Liver (tissue), 8 donors: ENCODE measurements at regions not wholly inside any gene's neighbourhood (a gene's known extent, or its start where the extent isn't known, plus 50 kb on each side); places are given as distances from the start of the nearest gene placed in this dataset.

Experiments used
- DNase-seq: peaks from one replicate; pipeline ENCODE4 v3.0.0-alpha.2; 2017; ENCODE audit warnings: low spot score
- H3K27ac ChIP-seq, 2 donors: one replicate each; pipeline ENCODE4 v1.7.0; 2013; ENCODE audit warnings: inconsistent platforms in 2 of 2, low read length in 2 of 2, control low read depth in 1 of 2, low read depth in 1 of 2, mild to moderate bottlenecking in 1 of 2
- H3K27me3 ChIP-seq, 4 donors: one replicate each; pipeline versions ENCODE4 v1.6.1 to v1.7.0; 2013; ENCODE audit warnings: low read length in 3 of 4, inconsistent platforms in 1 of 4, mild to moderate bottlenecking in 1 of 4, moderate library complexity in 1 of 4; ENCODE audit not compliant: control insufficient read depth in 4 of 4, insufficient read depth in 4 of 4
- H3K36me3 ChIP-seq, 4 donors: one replicate each; pipeline versions ENCODE4 v1.6.1 to v1.7.0; 2013; ENCODE audit warnings: low read length in 3 of 4, mild to moderate bottlenecking in 3 of 4, low read depth in 1 of 4, moderate library complexity in 1 of 4; ENCODE audit not compliant: control insufficient read depth in 4 of 4, insufficient read depth in 3 of 4
- H3K4me1 ChIP-seq, 4 donors: one replicate each; pipeline versions ENCODE4 v1.6.1 to v1.7.0; 2013; ENCODE audit warnings: low read length in 3 of 4, mild to moderate bottlenecking in 3 of 4, moderate library complexity in 1 of 4; ENCODE audit not compliant: control insufficient read depth in 4 of 4, insufficient read depth in 4 of 4
- H3K4me3 ChIP-seq, 3 donors: one replicate each; pipeline versions ENCODE4 v1.6.1 to v1.7.0; 2013; ENCODE audit warnings: low read length in 3 of 3, control low read depth in 1 of 3, low read depth in 1 of 3, mild to moderate bottlenecking in 1 of 3
- H3K9ac ChIP-seq, 2 donors: one replicate each; pipeline ENCODE4 v1.7.0; 2013; ENCODE audit warnings: low read length in 2 of 2, mild to moderate bottlenecking in 2 of 2, moderate library complexity in 2 of 2, control low read depth in 1 of 2, low read depth in 1 of 2
- H3K9me3 ChIP-seq, 4 donors: one replicate each; pipeline versions ENCODE4 v1.6.1 to v1.7.0; 2013; ENCODE audit warnings: low read length in 3 of 4; ENCODE audit not compliant: control insufficient read depth in 4 of 4
- CTCF ChIP-seq: fragments of 150-350 bp; IDR thresholded peaks from 2 replicates; pipeline ENCODE4 v1.5.1; 2017; ENCODE audit warnings: improper control_type of control experiment, low read depth, low read length; ENCODE audit not compliant: missing input control
- EGR1 ChIP-seq, 2 donors: IDR thresholded peaks; 2 replicates each; pipeline ENCODE4 v1.6.1; 2016 to 2018; ENCODE audit warnings: antibody characterized with exemption in 2 of 2, low read depth in 2 of 2
- FOXA1 ChIP-seq: IDR thresholded peaks from 2 replicates; pipeline ENCODE4 v1.6.1; 2016; ENCODE audit warnings: antibody characterized with exemption
- FOXA2 ChIP-seq: IDR thresholded peaks from 2 replicates; pipeline ENCODE4 v1.6.1; 2016; ENCODE audit warnings: antibody characterized with exemption
- GABPA ChIP-seq, 2 donors: IDR thresholded peaks in 1 of 2; conservative IDR thresholded peaks in 1 of 2; 2 replicates each; pipeline ENCODE4 v1.6.1; 2016; ENCODE audit warnings: antibody characterized with exemption in 2 of 2, mild to moderate bottlenecking in 1 of 2, moderate library complexity in 1 of 2
- HNF4A ChIP-seq, 2 donors: conservative IDR thresholded peaks; 2 replicates each; pipeline ENCODE4 v1.6.1; 2016; ENCODE audit warnings: antibody characterized with exemption in 2 of 2, mild to moderate bottlenecking in 2 of 2
- HNF4G ChIP-seq: IDR thresholded peaks from 2 replicates; pipeline ENCODE4 v1.6.1; 2016; ENCODE audit warnings: antibody characterized with exemption
- MAX ChIP-seq: IDR thresholded peaks from 2 replicates; pipeline ENCODE4 v1.6.1; 2016; ENCODE audit warnings: antibody characterized with exemption
- NR2F2 ChIP-seq: IDR thresholded peaks from 2 replicates; pipeline ENCODE4 v1.6.1; 2016; ENCODE audit warnings: antibody characterized with exemption
- RAD21 ChIP-seq, 2 donors: IDR thresholded peaks; 2 replicates each; pipeline ENCODE4 v1.6.1; 2016; ENCODE audit warnings: antibody characterized with exemption in 2 of 2, mild to moderate bottlenecking in 2 of 2
- REST ChIP-seq: IDR thresholded peaks from 2 replicates; pipeline ENCODE4 v1.6.1; 2016; ENCODE audit warnings: antibody characterized with exemption, mild to moderate bottlenecking
- RXRA ChIP-seq, 2 donors: IDR thresholded peaks; 2 replicates each; pipeline ENCODE4 v1.6.1; 2017 to 2018; ENCODE audit warnings: antibody characterized with exemption in 2 of 2, mild to moderate bottlenecking in 1 of 2
- SP1 ChIP-seq: IDR thresholded peaks from 2 replicates; pipeline ENCODE4 v1.6.1; 2018; ENCODE audit warnings: antibody characterized with exemption, mild to moderate bottlenecking
- TAF1 ChIP-seq: conservative IDR thresholded peaks from 2 replicates; pipeline ENCODE4 v1.6.1; 2016; ENCODE audit warnings: antibody characterized with exemption, mild to moderate bottlenecking
- YY1 ChIP-seq: IDR thresholded peaks from 2 replicates; pipeline ENCODE4 v1.6.1; 2016; ENCODE audit warnings: antibody characterized with exemption, mild to moderate bottlenecking
- ZBTB33 ChIP-seq: IDR thresholded peaks from 2 replicates; pipeline ENCODE4 v1.6.1; 2016; ENCODE audit warnings: antibody characterized with exemption
- WGBS: extraction: QIAGEN DNeasy Blood & Tissue Kit; methylation state at CpG from one replicate; pipeline ENCODE4 v1.1.7; 2013; 5-methylcytosine and 5-hydroxymethylcytosine counted together
- donor health status: healthy.
- donor health status: healthy.
- donor health status: healthy.
- donor health status: healthy.
- donor health status: healthy.

GRCh38 chr14:84493779-84494178 lies 1036.2 kb upstream of the FLRT2 start:
- peaks cover 0 to 5% (median 0%) of the 10 kb centered on the region in 4 donors for H3K27me3 ChIP-seq
- WGBS, result 58% methylated on average over 4 of the region's 4 CpGs
- no peaks in the 10 kb centered on the region for H3K36me3 ChIP-seq
- H3K9ac ChIP-seq, result no peak overlapping the region
- no peak overlapping the region for H3K27ac ChIP-seq
- TF ChIP-seq RAD21 (IDR thresholded peaks at IDR 0.05) (no peak), CTCF (no peak), FOXA1 (no peak), ZBTB33 (no peak), NR2F2 (no peak), GABPA (IDR thresholded peaks at IDR 0.05 in 1 of 2, conservative IDR thresholded peaks at IDR 0.05 in 1 of 2) (no peak), MAX (no peak), SP1 (no peak), FOXA2 (no peak), RXRA (IDR thresholded peaks at IDR 0.05) (no peak), REST (no peak), HNF4A (conservative IDR thresholded peaks at IDR 0.05) (no peak), EGR1 (IDR thresholded peaks at IDR 0.05; ENCODE audit: low read depth in 2 of 2) (no peak)
- DNase-seq, result no peak
- no peak overlapping the region for H3K4me3 ChIP-seq
- H3K4me1 ChIP-seq, result no peaks in the 10 kb centered on the region
- H3K9me3 ChIP-seq, result no peaks in the 10 kb centered on the region

- H3K9me3 ChIP-seq, result no peaks in the 10 kb centered on the region
- 88% methylated on average over 2 of the region's 2 CpGs for whole genome bisulfite sequencing
- H3K27me3 ChIP-seq, result peaks cover 0 to 5% (median 0%) of the 10 kb centered on the region in 4 donors
- no peaks in the 10 kb centered on the region for H3K4me1 ChIP-seq
- no peak for DNase-seq
- H3K4me3 ChIP-seq, result no peak overlapping the region
- no peak overlapping the region for H3K9ac ChIP-seq
- no peak overlapping the region for H3K27ac ChIP-seq
- H3K36me3 ChIP-seq, result no peaks in the 10 kb centered on the region
- no peak for TF ChIP-seq CTCF
- no peak for TF ChIP-seq RAD21 (IDR thresholded peaks at IDR 0.05)
- TF ChIP-seq ZBTB33, result no peak
- no peak for TF ChIP-seq FOXA2
- TF ChIP-seq REST, result no peak
- TF ChIP-seq HNF4A (conservative IDR thresholded peaks at IDR 0.05), result no peak
- no peak for TF ChIP-seq YY1
- TF ChIP-seq NR2F2, result no peak
- no peak for TF ChIP-seq SP1
- TF ChIP-seq RXRA (IDR thresholded peaks at IDR 0.05), result no peak
- no peak for TF ChIP-seq TAF1
- no peak for TF ChIP-seq FOXA1
- no peak for TF ChIP-seq HNF4G
These were observed 1033.3 kb upstream of the FLRT2 start for GRCh38 chr14:84496677-84497076.
